GM21717 (cell line): ENCODE measurements at regions not wholly inside any gene's neighbourhood (a gene's known extent, or its start where the extent isn't known, plus 50 kb on each side); places are given as distances from the start of the nearest gene placed in this dataset.
"Not testable (repeated sequence)": the region's sequence is repeated elsewhere in the genome, so short reads cannot be mapped to it uniquely, and the experiment has no call there.

ENCODE experiments used
- ATAC-seq: cut with Tn5 transposase; IDR thresholded peaks from one replicate; pipeline ENCODE4 v1.9.1; 2021; ENCODE audit warnings: mild to moderate bottlenecking, moderate library complexity; ENCODE audit not compliant: unreplicated experiment

DNA sequence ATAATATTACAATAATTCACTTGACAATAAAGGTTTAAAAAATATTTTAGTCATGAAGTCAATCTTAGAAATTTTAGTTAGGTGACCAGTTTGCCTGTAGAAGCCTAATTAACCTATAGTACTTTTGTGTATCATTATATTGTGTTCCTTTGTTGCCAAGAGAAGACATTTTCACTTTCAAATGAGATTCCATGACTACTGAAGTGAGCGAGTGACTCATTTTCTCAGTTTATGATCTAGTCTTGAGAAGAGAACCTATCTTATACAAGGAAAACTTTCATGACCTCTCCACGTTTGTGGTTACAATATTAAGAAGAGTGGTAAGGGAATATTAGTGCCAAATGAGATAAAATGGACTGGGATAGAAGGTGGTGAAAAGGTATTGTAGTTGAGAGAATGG lies 423.9 kb upstream of the CHORDC1 start:
- no peak for ATAC-seq

DNA sequence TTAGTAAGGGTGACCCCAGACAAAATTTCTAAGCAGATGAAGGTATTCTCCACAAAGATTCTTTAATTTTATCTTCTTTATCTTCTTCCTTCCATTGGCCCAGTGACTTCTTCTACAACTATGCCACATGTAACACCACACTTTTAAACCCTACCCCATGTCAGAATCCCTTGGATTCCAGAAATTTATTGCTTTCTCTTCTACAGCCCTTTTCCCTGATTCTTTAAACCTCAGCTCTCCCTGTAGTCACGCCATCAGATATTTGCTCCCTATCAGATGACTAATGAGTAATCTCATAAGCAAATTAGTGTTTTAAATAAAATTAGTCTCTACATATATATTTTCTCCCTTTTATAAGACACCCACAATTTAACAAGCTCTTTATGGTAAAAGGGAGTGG lies 423.4 kb upstream of the CHORDC1 start:
- no peak for ATAC-seq

DNA sequence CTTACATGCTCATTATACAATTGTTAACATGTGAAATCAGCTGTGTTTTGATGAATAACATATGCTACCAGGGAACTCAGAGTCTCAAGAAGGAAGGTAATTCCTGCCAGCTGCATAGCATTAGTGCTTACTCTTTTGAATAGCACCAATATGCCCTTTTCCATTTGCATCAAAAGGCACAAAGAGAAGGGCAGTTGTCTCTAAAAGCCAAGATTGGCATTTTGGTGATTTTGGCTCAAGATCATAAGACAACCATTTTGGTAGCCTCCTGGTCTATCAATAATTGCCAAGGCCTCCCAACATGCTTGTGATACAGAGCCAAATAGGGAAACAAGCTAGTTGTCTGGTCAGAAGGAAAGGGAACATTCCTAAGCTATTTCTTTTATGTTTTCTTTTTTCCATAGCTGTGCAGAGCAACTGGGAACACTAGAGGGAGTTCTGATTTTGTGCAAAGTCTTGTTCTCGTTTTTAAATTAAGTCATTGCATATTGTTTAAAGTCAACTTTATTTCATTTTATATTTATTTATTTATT lies 416.7 kb upstream of the CHORDC1 start:
- no peak for ATAC-seq

DNA sequence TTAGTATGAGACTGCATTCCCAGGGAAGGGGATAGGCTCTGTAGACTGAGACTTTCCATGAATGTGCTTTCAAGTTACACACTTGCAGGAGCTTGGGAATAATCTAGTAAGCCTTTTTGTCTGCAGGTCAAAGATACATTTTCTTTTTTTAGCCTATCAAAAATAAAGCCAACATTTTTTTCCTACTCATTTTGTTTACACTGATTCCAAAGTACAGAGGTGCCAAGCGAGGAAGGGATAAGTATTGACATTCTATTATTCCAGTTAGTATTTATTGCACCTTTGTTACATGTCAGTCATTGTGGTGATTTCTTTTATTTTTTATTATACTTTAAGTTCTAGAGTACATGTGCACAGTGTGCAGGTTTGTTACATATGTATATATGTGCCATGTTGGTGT lies 413.0 kb upstream of the CHORDC1 start:
- ATAC-seq, result no peak

DNA sequence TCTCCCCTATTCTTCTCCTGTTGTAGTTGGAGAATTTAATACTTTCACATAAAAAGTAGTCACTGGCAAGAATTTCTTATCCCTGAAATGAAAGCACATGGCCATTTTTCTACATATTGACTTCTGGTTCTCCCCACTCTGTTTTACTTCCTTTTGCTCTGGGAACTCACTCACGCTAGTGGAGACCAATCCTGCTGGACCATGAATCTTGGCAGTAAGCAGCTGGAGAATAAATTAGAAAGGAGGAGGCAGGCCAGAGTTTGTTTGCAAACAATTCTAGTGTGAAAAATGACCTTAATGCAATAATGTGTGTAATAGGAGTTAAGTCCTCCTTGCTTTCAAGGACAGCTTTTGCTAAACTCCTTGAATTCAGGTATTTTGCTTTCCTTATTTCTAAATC lies 412.3 kb upstream of the CHORDC1 start:
- ATAC-seq, result no peak

DNA sequence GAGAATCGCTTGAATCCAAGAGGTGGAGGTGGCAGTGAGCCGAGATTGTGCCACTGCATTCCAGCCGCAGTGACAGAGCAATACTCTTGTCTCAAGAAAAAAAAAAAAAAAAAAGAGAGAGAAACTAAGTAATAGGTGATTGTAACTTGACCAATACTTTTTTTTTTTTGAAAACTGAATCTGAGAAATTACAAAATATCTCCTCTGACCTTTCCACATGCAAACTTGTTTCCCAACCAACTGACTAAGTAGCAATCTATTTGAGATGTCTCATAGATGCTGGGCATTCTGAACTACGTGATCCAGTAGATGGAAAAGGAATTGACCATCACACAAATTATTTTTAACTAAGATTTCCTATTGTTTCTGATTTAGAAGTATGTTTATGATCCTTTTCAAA lies 407.3 kb upstream of the CHORDC1 start:
- ATAC-seq, result no peak

DNA sequence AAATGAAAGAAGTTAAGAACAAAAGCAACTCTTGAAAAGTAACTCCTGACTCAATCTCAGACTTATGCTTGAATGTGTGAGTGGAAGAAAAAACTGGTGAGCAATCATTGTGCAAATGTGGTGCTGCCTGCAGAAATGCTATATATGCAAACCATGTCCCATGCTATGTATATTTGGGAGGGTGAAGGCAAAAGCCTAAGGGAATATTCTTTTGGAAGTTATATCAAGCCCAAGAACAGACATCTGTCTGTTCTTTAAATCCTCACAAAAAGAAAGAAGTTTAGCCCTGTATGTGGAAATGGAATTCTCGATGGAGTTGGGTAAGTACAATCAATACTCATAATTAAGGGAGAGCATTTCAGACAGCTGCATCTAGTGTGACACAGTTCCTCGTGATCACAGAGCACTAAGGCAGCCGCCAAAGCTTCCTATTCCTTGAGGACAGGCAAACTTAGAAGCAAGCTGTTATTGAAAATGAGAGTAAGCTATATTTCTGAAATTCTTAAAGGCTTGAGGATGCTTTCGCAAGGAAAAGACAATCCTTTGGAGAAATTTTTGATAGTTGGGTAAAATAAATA lies 406.5 kb upstream of the CHORDC1 start:
- no peak for ATAC-seq

DNA sequence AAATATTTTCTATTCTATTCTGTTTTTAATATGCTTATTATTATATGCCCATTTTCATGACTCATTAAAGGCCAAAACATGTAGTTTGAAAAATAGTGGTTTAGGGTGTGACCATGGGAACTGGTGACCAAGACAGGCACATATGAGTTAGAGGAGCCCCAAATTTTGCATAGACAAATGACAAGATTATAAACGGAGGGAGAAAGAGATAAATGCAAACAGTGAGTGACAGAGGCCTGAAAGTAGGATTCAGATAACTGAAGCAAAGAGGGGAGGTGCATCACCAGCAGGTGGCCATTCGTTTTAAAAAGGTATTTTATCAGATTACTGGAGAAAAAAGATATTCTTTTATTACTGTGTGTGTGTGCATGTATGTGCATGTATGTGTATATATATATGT lies 391.5 kb upstream of the CHORDC1 start:
- ATAC-seq, result no peak

DNA sequence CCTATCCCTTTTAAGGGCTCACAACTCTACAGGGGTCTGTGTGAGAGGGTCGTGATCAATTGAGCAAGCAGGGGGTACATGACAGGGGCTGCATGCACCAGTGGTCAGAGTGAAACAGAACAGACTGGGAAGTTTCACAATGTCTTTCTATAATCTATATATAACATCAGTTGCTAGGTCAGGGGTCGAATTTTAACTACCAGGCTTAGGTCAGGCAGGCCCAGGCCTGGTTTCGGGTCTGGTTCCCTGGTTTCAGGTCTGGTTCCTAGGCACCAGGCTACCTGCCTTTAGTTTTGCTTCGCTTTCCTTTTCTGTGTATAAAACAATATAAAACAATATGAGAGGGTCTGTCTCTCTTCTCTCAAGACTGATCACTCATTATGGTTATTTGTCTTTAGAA lies 390.2 kb upstream of the CHORDC1 start:
- ATAC-seq, result not testable (repeated sequence)

DNA sequence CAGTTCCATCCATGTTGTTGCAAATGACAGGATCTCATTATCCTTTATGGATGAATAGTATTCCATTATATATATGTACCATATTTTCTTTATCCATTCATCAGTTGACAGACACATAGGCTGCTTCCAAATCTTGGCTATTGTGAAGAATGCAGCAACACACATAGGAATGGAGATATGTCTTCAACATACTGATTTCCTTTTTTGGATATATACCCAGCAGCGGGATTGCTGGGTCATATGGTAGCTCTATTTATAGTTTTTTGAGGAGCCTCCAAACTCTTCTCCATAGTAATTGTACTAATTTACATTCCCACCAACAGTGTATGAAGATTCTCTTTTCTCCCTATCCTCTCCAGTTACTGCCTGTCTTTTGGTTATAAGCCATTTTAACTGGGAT lies 383.9 kb upstream of the CHORDC1 start:
- ATAC-seq, result no peak

DNA sequence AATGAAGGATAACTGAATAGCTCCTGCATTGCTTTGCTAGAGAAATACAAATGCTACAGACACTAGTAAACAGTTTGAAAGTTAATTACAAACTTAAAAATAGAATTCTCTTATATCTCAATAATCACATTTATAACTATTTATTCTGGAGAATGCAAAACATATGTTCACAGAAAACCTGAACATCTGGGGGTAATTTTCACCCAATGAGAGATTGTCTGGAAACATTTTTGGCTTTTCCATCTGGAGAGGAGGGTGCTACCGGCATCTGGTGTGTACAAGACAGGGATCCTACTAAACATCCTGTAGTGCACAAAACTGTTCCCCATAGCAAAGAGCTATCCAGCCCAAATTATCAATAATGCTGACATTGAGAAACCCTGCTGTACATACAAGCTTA lies 378.4 kb upstream of the CHORDC1 start:
- no peak for ATAC-seq

DNA sequence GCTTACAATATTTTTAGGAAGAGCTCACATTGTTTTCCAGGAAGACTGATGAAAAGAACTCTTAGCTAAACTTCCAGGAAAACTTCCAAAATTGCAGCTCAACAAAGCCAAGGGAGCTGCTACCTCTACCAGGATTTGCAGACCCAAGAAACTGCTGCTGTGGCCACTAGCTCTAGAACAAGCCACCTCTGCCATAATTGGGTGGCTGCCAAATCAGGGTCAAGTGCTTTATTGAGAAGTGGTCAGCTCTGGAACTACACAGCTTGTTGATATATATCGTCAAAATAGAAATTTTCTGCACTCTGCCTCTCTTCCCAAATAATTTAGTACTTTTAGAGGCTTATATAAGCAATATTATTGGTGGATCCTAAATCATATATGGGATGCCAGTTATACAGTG lies 371.8 kb upstream of the CHORDC1 start:
- ATAC-seq, result no peak

DNA sequence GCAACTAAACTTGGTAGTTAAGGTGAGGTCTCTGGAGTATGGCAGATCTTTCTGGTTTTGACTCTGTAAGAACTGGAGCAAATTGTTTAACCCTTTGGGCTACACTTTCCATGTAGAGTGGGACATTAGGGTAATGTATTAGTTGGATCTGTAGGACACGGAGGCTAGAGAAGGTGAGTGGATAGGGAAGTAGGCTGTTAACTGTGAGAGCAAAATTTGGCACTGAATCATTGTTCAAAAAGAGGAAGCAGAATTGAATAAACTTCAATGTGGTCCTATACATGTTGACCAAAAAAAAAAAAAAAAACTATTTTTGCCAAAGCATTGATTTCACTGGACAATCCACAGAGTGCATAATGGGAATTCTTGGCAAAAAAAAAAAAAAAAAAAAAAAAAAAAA lies 370.2 kb upstream of the CHORDC1 start:
- ATAC-seq, result no peak

DNA sequence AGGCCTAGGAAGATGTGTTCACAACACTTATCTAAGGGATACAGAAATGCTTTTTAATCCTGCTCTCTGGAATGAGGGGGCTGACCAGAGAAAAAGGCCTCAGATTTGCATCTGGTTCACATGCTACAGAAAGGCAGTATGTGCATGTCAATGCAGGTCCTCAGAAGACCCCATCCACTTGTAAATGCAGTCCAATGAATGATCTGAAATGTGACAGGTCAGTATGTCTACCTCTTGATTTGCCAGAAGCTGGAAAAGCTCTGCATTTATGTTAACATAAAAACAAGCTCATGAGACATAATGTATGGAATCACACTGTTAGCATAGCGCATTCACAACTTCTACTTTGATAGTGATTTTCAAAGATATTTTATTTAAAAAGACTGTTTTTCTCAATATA lies 367.4 kb upstream of the CHORDC1 start:
- ATAC-seq, result no peak

DNA sequence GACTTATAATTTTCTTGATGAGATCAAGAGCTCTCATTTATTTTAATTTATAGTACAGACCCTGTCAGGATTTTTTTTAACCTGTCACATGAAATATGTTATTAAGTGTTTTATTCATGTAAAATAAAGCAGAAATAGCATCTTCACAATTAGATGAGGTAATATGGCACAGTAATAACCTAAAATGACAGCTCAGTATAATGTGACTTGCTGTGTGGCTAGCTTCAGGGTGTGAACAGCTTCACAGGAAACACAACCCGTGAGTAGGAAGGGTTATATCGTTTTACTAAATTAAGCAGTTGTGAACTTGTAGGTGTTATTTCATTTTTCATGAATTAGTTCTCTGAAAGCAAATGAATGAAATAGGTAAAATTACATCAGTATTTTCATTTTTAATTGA lies 366.9 kb upstream of the CHORDC1 start:
- ATAC-seq, result no peak

DNA sequence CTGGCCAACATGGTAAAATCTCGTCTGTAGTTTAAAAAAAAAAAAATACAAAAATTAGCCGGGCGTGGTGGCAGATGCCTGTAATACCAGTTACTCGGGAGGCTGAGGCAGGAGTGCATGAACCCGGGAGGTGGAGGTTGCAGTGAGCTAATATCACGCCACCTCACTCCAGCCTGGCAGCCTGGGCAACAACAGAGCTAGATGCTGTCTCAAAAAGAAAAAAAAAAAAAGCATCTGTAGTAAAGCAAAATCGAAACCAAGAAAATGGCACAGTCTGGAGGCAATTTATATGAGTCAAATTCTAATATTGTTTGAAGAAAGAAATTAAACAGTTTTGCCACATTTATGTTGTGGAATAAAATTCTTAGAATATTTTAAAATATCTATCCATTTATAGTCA lies 365.0 kb upstream of the CHORDC1 start:
- ATAC-seq, result no peak

DNA sequence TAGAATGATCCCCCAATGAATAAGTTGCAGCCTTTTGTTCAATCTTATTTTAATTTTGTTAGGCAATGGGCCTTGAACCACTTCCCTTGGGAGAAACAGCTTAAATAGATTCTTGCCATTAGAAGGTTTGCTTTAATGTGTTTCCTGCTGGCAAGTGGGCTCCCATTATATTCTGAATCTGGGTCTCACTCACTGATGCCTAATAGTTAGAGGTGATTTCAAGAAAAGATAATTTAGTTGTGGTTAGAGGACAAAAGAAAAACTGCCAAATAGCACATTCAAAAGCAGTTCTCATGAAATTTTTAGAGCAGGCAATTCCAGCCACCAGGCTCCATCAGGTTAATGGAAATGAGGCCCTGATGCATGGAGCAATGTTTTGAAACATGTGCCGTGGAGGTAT lies 362.6 kb upstream of the CHORDC1 start:
- no peak for ATAC-seq

DNA sequence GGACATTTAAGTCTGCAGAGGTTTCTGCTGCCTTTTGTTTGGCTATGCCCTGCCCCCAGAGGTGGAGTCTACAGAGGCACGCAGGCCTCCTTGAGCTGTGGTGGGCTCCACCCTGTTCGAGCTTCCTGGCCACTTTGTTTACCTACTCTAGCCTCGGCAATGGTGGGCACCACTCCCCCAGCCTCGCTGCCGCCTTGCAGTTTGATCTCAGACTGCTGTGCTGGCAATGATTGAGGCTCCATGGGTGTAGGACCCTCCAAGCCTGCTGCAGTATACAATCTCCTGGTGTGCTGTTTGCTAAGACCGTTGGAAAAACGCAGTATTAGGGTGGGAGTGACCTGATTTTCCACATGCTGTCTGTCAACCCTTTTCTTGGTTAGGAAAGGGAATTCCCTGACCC lies 360.1 kb upstream of the CHORDC1 start:
- not testable (repeated sequence) for ATAC-seq

DNA sequence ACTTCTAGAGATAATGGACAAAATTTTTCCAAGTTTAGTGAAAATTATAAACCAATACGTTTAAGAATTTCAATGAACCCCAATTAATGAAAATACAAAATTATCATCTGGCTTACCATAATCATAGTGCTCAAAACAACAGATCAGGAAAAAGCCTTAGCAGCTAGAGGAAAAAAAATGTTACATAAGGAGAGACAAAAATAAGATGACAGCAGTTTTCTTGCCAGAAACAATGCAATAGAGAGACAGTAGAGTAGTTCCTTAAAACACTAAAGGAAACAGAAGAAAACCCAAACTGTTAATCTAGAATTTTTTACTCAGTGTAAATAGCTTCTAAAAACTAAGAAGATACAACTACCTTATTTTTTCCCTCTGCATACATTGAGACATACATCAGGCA lies 341.7 kb upstream of the CHORDC1 start:
- no peak for ATAC-seq

DNA sequence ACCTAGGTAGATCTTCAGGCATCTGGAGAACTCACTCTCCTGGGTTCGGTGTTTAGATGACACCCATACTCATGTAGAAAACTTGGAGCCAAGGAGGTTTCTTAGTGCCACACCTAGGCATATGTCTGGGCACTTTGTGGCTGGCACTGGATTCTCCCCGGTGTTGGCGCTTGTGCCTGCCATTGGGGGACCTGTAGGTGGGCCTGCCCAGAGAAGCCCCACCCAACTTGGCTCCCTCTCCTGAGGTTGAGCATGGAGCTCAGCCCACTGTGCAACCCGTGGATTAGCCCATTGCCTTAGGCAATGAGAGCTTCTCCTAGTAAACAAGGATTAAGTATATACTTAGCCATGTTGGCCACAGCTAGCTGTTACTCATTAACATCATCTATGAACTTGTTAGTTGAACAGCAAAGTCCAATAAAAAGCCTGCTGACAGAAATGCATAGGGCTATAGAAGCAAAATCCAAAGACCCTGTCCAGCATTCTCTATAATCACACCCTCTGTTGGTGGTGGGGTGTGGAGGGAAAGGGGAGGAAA lies 335.5 kb upstream of the CHORDC1 start:
- no peak for ATAC-seq

DNA sequence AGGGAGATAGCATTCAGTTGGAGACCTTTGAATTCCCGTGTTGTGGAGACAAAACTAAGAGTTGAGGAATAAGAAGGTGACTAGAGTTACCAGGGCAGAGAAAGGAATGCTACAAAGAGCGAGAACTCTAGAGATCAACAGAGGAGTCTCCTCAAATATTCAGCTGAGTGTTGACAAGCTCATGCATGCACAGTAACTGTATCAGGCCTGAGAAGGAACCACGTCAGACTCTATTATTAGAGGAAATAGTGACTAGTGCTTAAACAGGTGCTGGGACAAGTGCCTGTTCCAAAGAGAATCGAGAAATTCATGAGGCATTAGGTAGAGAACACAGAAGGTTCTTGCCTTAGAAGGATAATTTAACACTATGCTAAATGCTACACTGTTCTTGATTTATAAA lies 333.8 kb upstream of the CHORDC1 start:
- ATAC-seq, result no peak

DNA sequence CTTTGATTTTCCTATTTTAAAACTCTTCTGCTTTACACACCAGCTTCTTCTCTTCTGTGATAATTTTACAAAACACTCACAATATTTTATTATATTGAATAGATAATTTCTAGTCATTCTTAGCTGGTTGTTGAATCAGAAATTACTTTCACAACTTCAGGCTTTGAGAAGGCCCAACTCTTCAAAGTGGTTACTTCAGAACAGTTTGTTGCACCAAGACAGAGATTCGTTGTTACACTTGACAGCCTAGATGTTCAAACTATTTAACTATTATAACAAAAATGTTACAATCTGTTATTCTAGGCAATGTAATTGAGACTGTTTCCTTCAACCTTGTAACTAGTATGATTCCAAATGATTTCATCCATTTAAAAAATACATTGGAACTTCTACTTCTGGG lies 333.2 kb upstream of the CHORDC1 start:
- no peak for ATAC-seq

DNA sequence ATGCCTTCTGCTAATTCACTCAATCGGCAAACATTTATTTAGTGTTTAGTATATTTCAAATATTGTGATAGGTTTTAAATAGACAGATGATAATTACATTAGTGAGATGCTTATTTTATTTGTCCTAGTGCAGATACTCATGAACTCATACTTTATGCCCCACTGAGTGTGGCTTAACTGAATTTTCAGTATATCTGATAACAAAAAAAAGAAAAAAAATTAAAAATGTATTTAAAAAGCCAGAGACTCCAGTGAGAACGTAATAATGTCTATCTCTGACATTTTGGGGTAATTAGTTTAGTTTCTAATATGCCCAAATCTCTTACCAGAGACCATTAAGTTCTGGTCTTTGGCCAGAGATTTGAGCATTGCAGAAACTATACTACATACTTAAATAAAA lies 332.6 kb upstream of the CHORDC1 start:
- ATAC-seq, result no peak
